ENCODE measurements at regions not wholly inside any gene's neighbourhood (a gene's known extent, or its start where the extent isn't known, plus 50 kb on each side); places are given as distances from the start of the nearest gene placed in this dataset.

DNA sequence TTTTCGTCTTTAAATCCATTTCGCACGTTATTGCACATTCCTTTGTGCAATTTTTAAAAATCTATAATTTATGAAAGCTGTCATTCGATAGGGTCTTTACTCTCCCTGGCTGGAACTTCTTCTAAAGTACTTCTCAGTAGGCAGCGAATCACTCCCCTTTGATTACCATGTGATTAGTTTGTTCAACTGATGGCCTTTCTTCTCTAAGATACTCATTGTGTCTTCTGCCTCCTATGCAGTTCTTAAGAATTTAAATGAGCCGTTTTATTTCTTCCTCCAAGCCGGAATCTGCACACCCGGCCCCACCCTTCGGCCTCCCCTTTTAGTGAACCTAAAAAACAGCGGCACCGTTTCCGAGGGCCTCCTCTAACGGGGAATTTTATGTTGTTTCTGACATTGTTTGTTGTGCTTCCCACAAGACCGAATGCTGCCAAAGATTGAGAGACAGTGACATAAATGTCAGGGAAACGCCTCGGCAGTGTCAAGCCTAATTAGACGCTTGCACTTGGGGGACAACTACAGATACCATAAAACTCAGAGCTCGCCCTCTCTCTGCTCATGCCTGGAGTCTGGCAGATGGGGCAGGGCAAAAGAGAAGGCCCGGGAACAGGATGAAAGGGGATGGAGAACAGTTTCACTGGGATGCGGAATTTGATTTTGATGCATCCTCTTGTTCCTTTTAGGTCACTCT is 255.3 kb downstream of the BCL11A start:
- TF ChIP-seq, protein P1, sequence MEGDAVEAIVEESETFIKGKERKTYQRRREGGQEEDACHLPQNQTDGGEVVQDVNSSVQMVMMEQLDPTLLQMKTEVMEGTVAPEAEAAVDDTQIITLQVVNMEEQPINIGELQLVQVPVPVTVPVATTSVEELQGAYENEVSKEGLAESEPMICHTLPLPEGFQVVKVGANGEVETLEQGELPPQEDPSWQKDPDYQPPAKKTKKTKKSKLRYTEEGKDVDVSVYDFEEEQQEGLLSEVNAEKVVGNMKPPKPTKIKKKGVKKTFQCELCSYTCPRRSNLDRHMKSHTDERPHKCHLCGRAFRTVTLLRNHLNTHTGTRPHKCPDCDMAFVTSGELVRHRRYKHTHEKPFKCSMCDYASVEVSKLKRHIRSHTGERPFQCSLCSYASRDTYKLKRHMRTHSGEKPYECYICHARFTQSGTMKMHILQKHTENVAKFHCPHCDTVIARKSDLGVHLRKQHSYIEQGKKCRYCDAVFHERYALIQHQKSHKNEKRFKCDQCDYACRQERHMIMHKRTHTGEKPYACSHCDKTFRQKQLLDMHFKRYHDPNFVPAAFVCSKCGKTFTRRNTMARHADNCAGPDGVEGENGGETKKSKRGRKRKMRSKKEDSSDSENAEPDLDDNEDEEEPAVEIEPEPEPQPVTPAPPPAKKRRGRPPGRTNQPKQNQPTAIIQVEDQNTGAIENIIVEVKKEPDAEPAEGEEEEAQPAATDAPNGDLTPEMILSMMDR (conservative IDR thresholded peaks at IDR 0.05), result no peak
- TF ChIP-seq EZH2 (IDR thresholded peaks at IDR 0.05; ENCODE audit: low read depth), result no peak

All from PC-9 (cell line).